Osteoblast (primary cell): ENCODE measurements at regions not wholly inside any gene's neighbourhood (a gene's known extent, or its start where the extent isn't known, plus 50 kb on each side); places are given as distances from the start of the nearest gene placed in this dataset.

Experiments
- DNase-seq: peaks from one replicate; pipeline ENCODE4 v3.0.0; 2011; ENCODE audit warnings: low spot score, mixed read lengths; ENCODE audit not compliant: insufficient read length; ENCODE audit errors: missing footprints
- H2AFZ ChIP-seq: 2 replicates; pipeline ENCODE4 v1.6.0; 2011; ENCODE audit warnings: mild to moderate bottlenecking, low read length
- H3K27ac ChIP-seq: 2 replicates; pipeline ENCODE4 v1.5.1; 2011; ENCODE audit warnings: mild to moderate bottlenecking, low read depth, low read length, moderate library complexity
- H3K27me3 ChIP-seq: 2 replicates; pipeline ENCODE4 v1.6.0; 2012; ENCODE audit warnings: mild to moderate bottlenecking, control low read depth, inconsistent platforms, low read length, moderate library complexity; ENCODE audit not compliant: insufficient read depth
- H3K36me3 ChIP-seq: 2 replicates; pipeline ENCODE4 v1.5.1; 2011; ENCODE audit warnings: mild to moderate bottlenecking, low read length, control low read depth, moderate library complexity; ENCODE audit not compliant: insufficient read depth
- H3K4me1 ChIP-seq: 2 replicates; pipeline ENCODE4 v1.5.1; 2011; ENCODE audit warnings: mild to moderate bottlenecking, low read length, control low read depth, moderate library complexity; ENCODE audit not compliant: insufficient read depth
- H3K4me2 ChIP-seq: 2 replicates; pipeline ENCODE4 v1.6.0; 2011; ENCODE audit warnings: mild to moderate bottlenecking, low read length; ENCODE audit not compliant: insufficient read depth
- H3K4me3 ChIP-seq: fragments of 200-600 bp; sonication (generic); 3 replicates; pipeline ENCODE4 v1.5.1; 2012; ENCODE audit warnings: mild to moderate bottlenecking, low read length, inconsistent platforms; ENCODE audit not compliant: insufficient read depth
- H3K79me2 ChIP-seq: 2 replicates; pipeline ENCODE4 v1.6.0; 2012; ENCODE audit warnings: mild to moderate bottlenecking, low read length, control low read depth, inconsistent platforms; ENCODE audit not compliant: insufficient read depth
- H3K9me3 ChIP-seq: 2 replicates; pipeline ENCODE4 v1.5.1; 2011; ENCODE audit warnings: low read depth, low read length, control low read depth
- H4K20me1 ChIP-seq: 2 replicates; pipeline ENCODE4 v1.6.0; 2012; ENCODE audit warnings: mild to moderate bottlenecking, low read length, control low read depth; ENCODE audit not compliant: insufficient read depth
- TF ChIP-seq, protein P1 (sequence below): IDR thresholded peaks from 2 replicates; pipeline ENCODE4 v1.5.1; 2011; ENCODE audit warnings: mild to moderate bottlenecking, low read depth, low read length, moderate library complexity; ENCODE audit errors: extremely low read depth

- Histone ChIP-seq H3K4me1 (no peaks in the 10 kb centered on the region), H3K4me3 (no peak overlapping the region), H3K36me3 (no peaks in the 10 kb centered on the region), H4K20me1 (no peaks in the 10 kb centered on the region), H3K79me2 (no peaks in the 10 kb centered on the region), H3K9me3 (peaks cover 3% of the 10 kb centered on the region), H3K4me2 (no peak overlapping the region), H3K27me3 (no peaks in the 10 kb centered on the region), H2AFZ (no peak overlapping the region), H3K27ac (no peak overlapping the region)
- TF ChIP-seq, protein P1, sequence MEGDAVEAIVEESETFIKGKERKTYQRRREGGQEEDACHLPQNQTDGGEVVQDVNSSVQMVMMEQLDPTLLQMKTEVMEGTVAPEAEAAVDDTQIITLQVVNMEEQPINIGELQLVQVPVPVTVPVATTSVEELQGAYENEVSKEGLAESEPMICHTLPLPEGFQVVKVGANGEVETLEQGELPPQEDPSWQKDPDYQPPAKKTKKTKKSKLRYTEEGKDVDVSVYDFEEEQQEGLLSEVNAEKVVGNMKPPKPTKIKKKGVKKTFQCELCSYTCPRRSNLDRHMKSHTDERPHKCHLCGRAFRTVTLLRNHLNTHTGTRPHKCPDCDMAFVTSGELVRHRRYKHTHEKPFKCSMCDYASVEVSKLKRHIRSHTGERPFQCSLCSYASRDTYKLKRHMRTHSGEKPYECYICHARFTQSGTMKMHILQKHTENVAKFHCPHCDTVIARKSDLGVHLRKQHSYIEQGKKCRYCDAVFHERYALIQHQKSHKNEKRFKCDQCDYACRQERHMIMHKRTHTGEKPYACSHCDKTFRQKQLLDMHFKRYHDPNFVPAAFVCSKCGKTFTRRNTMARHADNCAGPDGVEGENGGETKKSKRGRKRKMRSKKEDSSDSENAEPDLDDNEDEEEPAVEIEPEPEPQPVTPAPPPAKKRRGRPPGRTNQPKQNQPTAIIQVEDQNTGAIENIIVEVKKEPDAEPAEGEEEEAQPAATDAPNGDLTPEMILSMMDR, result no peak
- no peak for DNase-seq
Measured at GRCh38 chr2:49355611-49356010, 201.3 kb upstream of the FSHR start.

DNA sequence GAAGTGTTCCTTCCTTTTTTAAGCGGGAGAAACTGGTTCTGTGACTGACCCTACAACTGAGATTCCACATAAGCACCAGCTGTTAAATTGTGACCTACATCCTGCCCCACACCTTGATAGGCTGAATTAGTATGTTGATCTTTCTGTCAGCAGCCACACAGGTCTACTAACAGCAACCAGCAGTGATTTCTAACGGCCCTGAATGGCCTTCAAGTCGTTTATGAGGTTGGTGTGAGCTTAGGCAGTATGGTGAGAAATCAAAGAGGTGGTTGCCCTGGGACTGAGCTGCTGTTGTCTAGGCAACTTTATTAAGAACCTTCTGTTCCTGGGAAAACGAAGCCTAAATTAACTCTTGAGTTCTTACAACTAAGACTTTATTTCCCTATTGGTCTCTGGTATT lies 197.2 kb upstream of the FSHR start:
- H3K27me3 ChIP-seq, result no peaks in the 10 kb centered on the region

GRCh38 chr2:49343638-49344037 lies 189.3 kb upstream of the FSHR start:
- TF ChIP-seq, protein P1, result no peak
- Histone ChIP-seq H3K36me3 (no peaks in the 10 kb centered on the region), H4K20me1 (no peaks in the 10 kb centered on the region), H3K27me3 (no peaks in the 10 kb centered on the region), H3K27ac (no peak overlapping the region), H2AFZ (no peak overlapping the region), H3K4me1 (no peaks in the 10 kb centered on the region), H3K9me3 (no peaks in the 10 kb centered on the region), H3K79me2 (no peaks in the 10 kb centered on the region), H3K4me3 (no peak overlapping the region), H3K4me2 (no peak overlapping the region)
- DNase-seq, result no peak

More for the DNA sequence above, 197.2 kb upstream of the FSHR start:
- no peak overlapping the region for H2AFZ ChIP-seq
- no peaks in the 10 kb centered on the region for H3K36me3 ChIP-seq
- no peaks in the 10 kb centered on the region for H4K20me1 ChIP-seq
- H3K9me3 ChIP-seq, result peaks cover 3% of the 10 kb centered on the region
- H3K27ac ChIP-seq, result no peak overlapping the region
- H3K4me3 ChIP-seq, result no peak overlapping the region
- H3K79me2 ChIP-seq, result no peaks in the 10 kb centered on the region
- no peaks in the 10 kb centered on the region for H3K4me1 ChIP-seq
- TF ChIP-seq, protein P1, result no peak
- no peak for DNase-seq
- no peak overlapping the region for H3K4me2 ChIP-seq

DNA sequence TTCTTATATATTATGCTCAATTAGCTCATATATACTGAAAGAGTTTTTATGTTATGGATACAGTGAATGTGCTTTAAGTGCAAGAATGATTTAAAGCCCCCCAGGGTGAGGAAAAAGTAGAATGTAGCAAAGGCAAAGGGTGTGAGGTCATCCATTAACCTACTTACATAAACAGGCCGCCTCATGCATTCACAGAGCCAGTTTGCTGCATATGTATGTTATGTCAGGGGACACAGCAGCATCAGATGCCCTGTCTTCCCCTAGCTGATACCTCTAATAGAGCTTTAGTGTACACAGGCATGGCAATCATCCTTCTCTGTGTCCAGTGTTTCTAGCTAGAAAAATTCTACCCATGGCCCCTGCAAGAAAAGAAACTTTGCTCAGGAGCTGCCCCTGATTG lies 187.8 kb upstream of the FSHR start:
- Histone ChIP-seq H3K4me3 (no peak overlapping the region), H3K36me3 (no peaks in the 10 kb centered on the region), H4K20me1 (no peaks in the 10 kb centered on the region), H3K27ac (no peak overlapping the region), H3K27me3 (no peaks in the 10 kb centered on the region), H3K79me2 (no peaks in the 10 kb centered on the region), H3K9me3 (no peaks in the 10 kb centered on the region), H2AFZ (no peak overlapping the region), H3K4me1 (no peaks in the 10 kb centered on the region), H3K4me2 (no peak overlapping the region)
- TF ChIP-seq, protein P1, result no peak
- DNase-seq, result no peak
